A549 (cell line): ENCODE measurements at regions not wholly inside any gene's neighbourhood (a gene's known extent, or its start where the extent isn't known, plus 50 kb on each side); places are given as distances from the start of the nearest gene placed in this dataset.

ENCODE experiments used
- CHD2 ChIP-seq: fragments of 150-350 bp; IDR thresholded peaks from 2 replicates; pipeline ENCODE4 v1.6.1; 2014; ENCODE audit warnings: low read length; ENCODE audit not compliant: partially characterized antibody
- JUNB ChIP-seq: fragments of >200 bp; sonication (Bioruptor Twin); formaldehyde crosslinking; IDR thresholded peaks from 2 replicates; pipeline ENCODE4 v1.6.1; 2016
- PHF8 ChIP-seq: fragments of 200-600 bp; sonication (generic); IDR thresholded peaks from 2 replicates; pipeline ENCODE4 v1.6.1; 2016; ENCODE audit warnings: low read depth, mild to moderate bottlenecking, antibody characterized with exemption, moderate library complexity, borderline replicate concordance
- POLR2A ChIP-seq: IDR thresholded peaks from 2 replicates; pipeline ENCODE4 v1.6.1; 2012; ENCODE audit warnings: mild to moderate bottlenecking, low read length
- RAD21 ChIP-seq, 2 experiments: fragments of >200 bp in 1 of 2; sonication (Bioruptor Twin) in 1 of 2; formaldehyde crosslinking in 1 of 2; IDR thresholded peaks in 1 of 2; conservative IDR thresholded peaks in 1 of 2; 2 replicates in 1 of 2; 3 replicates in 1 of 2; pipeline ENCODE4 v1.6.1; 2012 to 2018; ENCODE audit warnings: inconsistent platforms in 1 of 2
- RNF2 ChIP-seq: fragments of 200-600 bp; sonication (generic); IDR thresholded peaks from 2 replicates; pipeline ENCODE4 v1.6.1; 2016; ENCODE audit warnings: low read depth, mild to moderate bottlenecking, antibody characterized with exemption, moderate library complexity, borderline replicate concordance
- TP53 ChIP-seq: fragments of 250-450 bp; sonication (Bioruptor Pico); IDR thresholded peaks from 2 replicates; pipeline ENCODE4 v1.5.0; 2021; ENCODE audit warnings: mild to moderate bottlenecking, moderate library complexity
- TF ChIP-seq, protein P1 (sequence below): fragments of >200 bp; sonication (Bioruptor Twin); formaldehyde crosslinking; IDR thresholded peaks from 3 replicates; pipeline ENCODE4 v1.5.1; 2016
- TF ChIP-seq, protein P2 (sequence below): fragments of 450-650 bp; IDR thresholded peaks from 2 replicates; pipeline ENCODE4 v1.6.1; 2014; ENCODE audit warnings: antibody characterized with exemption
- TF ChIP-seq, protein P3 (sequence below): fragments of 200-600 bp; sonication (generic); IDR thresholded peaks from 2 replicates; pipeline ENCODE4 v1.6.1; 2016; ENCODE audit warnings: antibody characterized with exemption, mild to moderate bottlenecking, moderate library complexity

DNA sequence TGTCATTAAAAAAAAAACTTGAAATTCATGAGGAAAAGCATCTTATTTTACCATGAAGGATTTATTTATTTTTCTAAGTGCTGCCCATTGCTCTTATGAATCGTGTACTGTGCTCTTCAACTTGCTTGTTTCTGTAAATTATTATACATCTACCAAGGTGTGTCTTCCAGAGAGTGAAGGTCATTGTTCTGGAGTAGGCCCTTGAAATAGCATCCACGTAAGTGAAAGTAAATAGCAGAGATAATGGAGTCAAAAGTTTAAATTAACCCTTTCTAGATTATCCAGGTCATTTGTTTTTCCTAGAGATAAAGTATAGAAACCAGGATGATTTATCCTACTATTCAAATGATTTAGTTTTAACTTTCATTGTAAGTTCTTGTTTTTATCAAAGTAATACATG is 473.1 kb downstream of the DIRAS2 start:
- no peak for TF ChIP-seq PHF8
- TF ChIP-seq POLR2A: no peak
- TF ChIP-seq, protein P1, sequence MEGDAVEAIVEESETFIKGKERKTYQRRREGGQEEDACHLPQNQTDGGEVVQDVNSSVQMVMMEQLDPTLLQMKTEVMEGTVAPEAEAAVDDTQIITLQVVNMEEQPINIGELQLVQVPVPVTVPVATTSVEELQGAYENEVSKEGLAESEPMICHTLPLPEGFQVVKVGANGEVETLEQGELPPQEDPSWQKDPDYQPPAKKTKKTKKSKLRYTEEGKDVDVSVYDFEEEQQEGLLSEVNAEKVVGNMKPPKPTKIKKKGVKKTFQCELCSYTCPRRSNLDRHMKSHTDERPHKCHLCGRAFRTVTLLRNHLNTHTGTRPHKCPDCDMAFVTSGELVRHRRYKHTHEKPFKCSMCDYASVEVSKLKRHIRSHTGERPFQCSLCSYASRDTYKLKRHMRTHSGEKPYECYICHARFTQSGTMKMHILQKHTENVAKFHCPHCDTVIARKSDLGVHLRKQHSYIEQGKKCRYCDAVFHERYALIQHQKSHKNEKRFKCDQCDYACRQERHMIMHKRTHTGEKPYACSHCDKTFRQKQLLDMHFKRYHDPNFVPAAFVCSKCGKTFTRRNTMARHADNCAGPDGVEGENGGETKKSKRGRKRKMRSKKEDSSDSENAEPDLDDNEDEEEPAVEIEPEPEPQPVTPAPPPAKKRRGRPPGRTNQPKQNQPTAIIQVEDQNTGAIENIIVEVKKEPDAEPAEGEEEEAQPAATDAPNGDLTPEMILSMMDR: no peak
- TF ChIP-seq RAD21 (conservative IDR thresholded peaks at IDR 0.05 in 1 of 2, IDR thresholded peaks at IDR 0.05 in 1 of 2): no peak
- TF ChIP-seq RNF2: no peak
- no peak for TF ChIP-seq CHD2
- TF ChIP-seq, protein P2, sequence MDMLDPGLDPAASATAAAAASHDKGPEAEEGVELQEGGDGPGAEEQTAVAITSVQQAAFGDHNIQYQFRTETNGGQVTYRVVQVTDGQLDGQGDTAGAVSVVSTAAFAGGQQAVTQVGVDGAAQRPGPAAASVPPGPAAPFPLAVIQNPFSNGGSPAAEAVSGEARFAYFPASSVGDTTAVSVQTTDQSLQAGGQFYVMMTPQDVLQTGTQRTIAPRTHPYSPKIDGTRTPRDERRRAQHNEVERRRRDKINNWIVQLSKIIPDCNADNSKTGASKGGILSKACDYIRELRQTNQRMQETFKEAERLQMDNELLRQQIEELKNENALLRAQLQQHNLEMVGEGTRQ: no peak
- no peak for TF ChIP-seq JUNB
- TF ChIP-seq, protein P3, sequence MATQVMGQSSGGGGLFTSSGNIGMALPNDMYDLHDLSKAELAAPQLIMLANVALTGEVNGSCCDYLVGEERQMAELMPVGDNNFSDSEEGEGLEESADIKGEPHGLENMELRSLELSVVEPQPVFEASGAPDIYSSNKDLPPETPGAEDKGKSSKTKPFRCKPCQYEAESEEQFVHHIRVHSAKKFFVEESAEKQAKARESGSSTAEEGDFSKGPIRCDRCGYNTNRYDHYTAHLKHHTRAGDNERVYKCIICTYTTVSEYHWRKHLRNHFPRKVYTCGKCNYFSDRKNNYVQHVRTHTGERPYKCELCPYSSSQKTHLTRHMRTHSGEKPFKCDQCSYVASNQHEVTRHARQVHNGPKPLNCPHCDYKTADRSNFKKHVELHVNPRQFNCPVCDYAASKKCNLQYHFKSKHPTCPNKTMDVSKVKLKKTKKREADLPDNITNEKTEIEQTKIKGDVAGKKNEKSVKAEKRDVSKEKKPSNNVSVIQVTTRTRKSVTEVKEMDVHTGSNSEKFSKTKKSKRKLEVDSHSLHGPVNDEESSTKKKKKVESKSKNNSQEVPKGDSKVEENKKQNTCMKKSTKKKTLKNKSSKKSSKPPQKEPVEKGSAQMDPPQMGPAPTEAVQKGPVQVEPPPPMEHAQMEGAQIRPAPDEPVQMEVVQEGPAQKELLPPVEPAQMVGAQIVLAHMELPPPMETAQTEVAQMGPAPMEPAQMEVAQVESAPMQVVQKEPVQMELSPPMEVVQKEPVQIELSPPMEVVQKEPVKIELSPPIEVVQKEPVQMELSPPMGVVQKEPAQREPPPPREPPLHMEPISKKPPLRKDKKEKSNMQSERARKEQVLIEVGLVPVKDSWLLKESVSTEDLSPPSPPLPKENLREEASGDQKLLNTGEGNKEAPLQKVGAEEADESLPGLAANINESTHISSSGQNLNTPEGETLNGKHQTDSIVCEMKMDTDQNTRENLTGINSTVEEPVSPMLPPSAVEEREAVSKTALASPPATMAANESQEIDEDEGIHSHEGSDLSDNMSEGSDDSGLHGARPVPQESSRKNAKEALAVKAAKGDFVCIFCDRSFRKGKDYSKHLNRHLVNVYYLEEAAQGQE: no peak
- TF ChIP-seq TP53 (CRISPR knock-in tag): no peak
